IMR-90 (cell line): ENCODE measurements at regions not wholly inside any gene's neighbourhood (a gene's known extent, or its start where the extent isn't known, plus 50 kb on each side); places are given as distances from the start of the nearest gene placed in this dataset.

Experiments used
- ATAC-seq: fragments of 200-7000 bp; cut with Tn5 transposase; 2 replicates; pipeline ENCODE4 v1.9.1; 2020; ENCODE audit warnings: low read depth, mild to moderate bottlenecking, moderate library complexity
- BruUV-seq: library from RNA; stranded (reverse); fragments of 400-500 nt; replicated peaks from 2 replicates; lab custom pipeline; 2021; lab: Mats Ljungman, UMichigan
- CTCF ChIA-PET: fragments of 300-600 bp; formaldehyde crosslinking; extraction: SDS; loops from one replicate; lab custom pipeline; 2021; ENCODE audit warnings: antibody characterized with exemption; lab: Yijun Ruan, JAX
- POLR2A ChIA-PET: fragments of 300-600 bp; sonication (Branson Sonifier 250); formaldehyde crosslinking; loops from one replicate; lab custom pipeline; 2022; ENCODE audit warnings: antibody characterized with exemption; ENCODE audit not compliant: unreplicated experiment; lab: Charles Lee
- DNase-seq: peaks from one replicate; pipeline ENCODE4 v3.0.0; 2013
- H2AFZ ChIP-seq: replicated peaks from 2 replicates; pipeline ENCODE3; 2013; ENCODE audit warnings: low read length, mild to moderate bottlenecking; ENCODE audit not compliant: poor library complexity
- H2AK5ac ChIP-seq: 2 replicates; pipeline ENCODE4 v1.6.1; 2013; ENCODE audit warnings: low read depth, low read length, inconsistent platforms
- H2AK9ac ChIP-seq: replicated peaks from 2 replicates; pipeline ENCODE3; 2013; ENCODE audit warnings: mild to moderate bottlenecking, low read depth, low read length, moderate library complexity; ENCODE audit not compliant: poor library complexity
- H2BK120ac ChIP-seq: 2 replicates; pipeline ENCODE4 v1.6.1; 2013; ENCODE audit warnings: low read depth, low read length, inconsistent platforms
- H2BK15ac ChIP-seq: 3 replicates; pipeline ENCODE4 v1.6.1; 2013; ENCODE audit warnings: low read depth, low read length, inconsistent platforms
- H2BK20ac ChIP-seq: 2 replicates; pipeline ENCODE4 v1.6.1; 2013; ENCODE audit warnings: low read depth, mild to moderate bottlenecking, inconsistent platforms, low read length, moderate library complexity
- H2BK5ac ChIP-seq: 2 replicates; pipeline ENCODE4 v1.6.1; 2013; ENCODE audit warnings: mild to moderate bottlenecking, low read depth, low read length, inconsistent platforms; ENCODE audit not compliant: poor library complexity, severe bottlenecking
- H3K14ac ChIP-seq: replicated peaks from 2 replicates; pipeline ENCODE4 v1.6.1; 2013; ENCODE audit warnings: low read depth, low read length, inconsistent platforms
- H3K18ac ChIP-seq: 2 replicates; pipeline ENCODE4 v1.6.1; 2013; ENCODE audit warnings: low read depth, low read length, control low read depth
- H3K23ac ChIP-seq: 2 replicates; pipeline ENCODE4 v1.6.1; 2013; ENCODE audit warnings: low read depth, low read length, inconsistent platforms
- H3K27ac ChIP-seq: 2 replicates; pipeline ENCODE4 v1.5.1; 2013; ENCODE audit warnings: mild to moderate bottlenecking, control low read depth, low read length; ENCODE audit not compliant: insufficient read depth
- H3K27me3 ChIP-seq: 2 replicates; pipeline ENCODE4 v1.6.1; 2013; ENCODE audit warnings: low read length; ENCODE audit not compliant: control insufficient read depth, insufficient read depth
- H3K36me3 ChIP-seq: 2 replicates; pipeline ENCODE4 v1.6.1; 2013; ENCODE audit warnings: low read length, mixed read lengths; ENCODE audit not compliant: control insufficient read depth, insufficient read depth
- H3K4ac ChIP-seq: 2 replicates; pipeline ENCODE4 v1.6.1; 2013; ENCODE audit warnings: low read depth, low read length, inconsistent platforms
- H3K4me1 ChIP-seq: 2 replicates; pipeline ENCODE4 v1.6.1; 2013; ENCODE audit warnings: low read length, mixed read lengths; ENCODE audit not compliant: control insufficient read depth, insufficient read depth
- H3K4me2 ChIP-seq: 2 replicates; pipeline ENCODE4 v1.6.1; 2013; ENCODE audit warnings: low read depth, mild to moderate bottlenecking, control low read depth, low read length, moderate library complexity
- H3K4me3 ChIP-seq: 2 replicates; pipeline ENCODE4 v1.5.1; 2013; ENCODE audit warnings: low read depth, mild to moderate bottlenecking, control low read depth, low read length, moderate library complexity; ENCODE audit not compliant: insufficient read depth
- H3K56ac ChIP-seq: 2 replicates; pipeline ENCODE4 v1.6.1; 2013; ENCODE audit warnings: low read length, inconsistent platforms; ENCODE audit not compliant: insufficient read depth; ENCODE audit errors: extremely low read depth
- H3K79me1 ChIP-seq, 2 experiments: 2 replicates each; pipeline ENCODE4 v1.6.1; 2013; ENCODE audit warnings: low read length in 2 of 2, inconsistent platforms in 1 of 2, low read depth in 1 of 2
- H3K9ac ChIP-seq: 2 replicates; pipeline ENCODE4 v1.6.1; 2013; ENCODE audit warnings: low read depth, low read length, control low read depth
- H3K9me1 ChIP-seq: 2 replicates; pipeline ENCODE4 v1.6.1; 2013; ENCODE audit warnings: low read length, inconsistent platforms; ENCODE audit not compliant: insufficient read depth
- H3K9me3 ChIP-seq: 2 replicates; pipeline ENCODE4 v1.6.1; 2013; ENCODE audit warnings: low read length; ENCODE audit not compliant: control insufficient read depth, insufficient read depth
- H4K20me1 ChIP-seq: 2 replicates; pipeline ENCODE4 v1.6.1; 2013; ENCODE audit warnings: low read length, inconsistent platforms; ENCODE audit not compliant: insufficient read depth
- H4K5ac ChIP-seq: 2 replicates; pipeline ENCODE4 v1.6.1; 2013; ENCODE audit warnings: mild to moderate bottlenecking, low read depth, low read length, control low read depth
- H4K8ac ChIP-seq, 2 experiments: 2 replicates each; pipeline ENCODE4 v1.6.1; 2013; ENCODE audit warnings: low read depth in 2 of 2, low read length in 2 of 2, control low read depth in 1 of 2, inconsistent platforms in 1 of 2
- H4K91ac ChIP-seq: 2 replicates; pipeline ENCODE4 v1.6.1; 2013; ENCODE audit warnings: low read depth, low read length, inconsistent platforms; ENCODE audit not compliant: insufficient read depth
- BHLHE40 ChIP-seq: fragments of 150-350 bp; IDR thresholded peaks from 2 replicates; pipeline ENCODE4 v1.6.1; 2016; ENCODE audit warnings: mild to moderate bottlenecking, low read depth, low read length
- CTCF ChIP-seq: conservative IDR thresholded peaks from 2 replicates; pipeline ENCODE4 v1.5.1; 2012; ENCODE audit warnings: mild to moderate bottlenecking, low read depth, low read length, improper control_type of control experiment
- ELK1 ChIP-seq: fragments of 150-350 bp; IDR thresholded peaks from 2 replicates; pipeline ENCODE4 v1.6.1; 2016; ENCODE audit warnings: low read depth, mild to moderate bottlenecking, low read length, moderate library complexity, borderline replicate concordance
- FOS ChIP-seq: fragments of 150-350 bp; IDR thresholded peaks from 2 replicates; pipeline ENCODE4 v1.6.1; 2016; ENCODE audit warnings: low read depth, low read length
- MAZ ChIP-seq: IDR thresholded peaks from 2 replicates; pipeline ENCODE4 v1.6.1; 2012; ENCODE audit warnings: low read depth, mild to moderate bottlenecking, low read length, improper control_type of control experiment, moderate library complexity, borderline replicate concordance
- MXI1 ChIP-seq: IDR thresholded peaks from 2 replicates; pipeline ENCODE4 v1.6.1; 2012; ENCODE audit warnings: low read depth, mild to moderate bottlenecking, low read length, moderate library complexity, borderline replicate concordance
- POLR2A ChIP-seq: IDR thresholded peaks from 2 replicates; pipeline ENCODE4 v1.6.1; 2012; ENCODE audit warnings: mild to moderate bottlenecking, low read depth, low read length
- RAD21 ChIP-seq: IDR thresholded peaks from 2 replicates; pipeline ENCODE4 v1.6.1; 2012; ENCODE audit warnings: low read length, improper control_type of control experiment
- RCOR1 ChIP-seq: IDR thresholded peaks from 2 replicates; pipeline ENCODE4 v1.6.1; 2012; ENCODE audit warnings: mild to moderate bottlenecking, low read length, improper control_type of control experiment; ENCODE audit not compliant: insufficient replicate concordance
- RFX5 ChIP-seq: IDR thresholded peaks from 2 replicates; pipeline ENCODE4 v1.8.0; 2012; ENCODE audit warnings: low read depth, mild to moderate bottlenecking, low read length, moderate library complexity
- SMC3 ChIP-seq: fragments of 150-350 bp; IDR thresholded peaks from 2 replicates; pipeline ENCODE4 v1.6.1; 2016; ENCODE audit warnings: low read depth, mild to moderate bottlenecking, antibody characterized with exemption, low read length, moderate library complexity
- WGBS, 2 experiments: methylation state at CpG; one replicate each; pipeline versions ENCODE4 v1.1.5 to v1.1.7; 2013; ENCODE audit warnings: missing lambda C conversion rate in 2 of 2; ENCODE audit not compliant: insufficient read length in 1 of 2; ENCODE audit errors: extremely low coverage in 2 of 2; 5-methylcytosine and 5-hydroxymethylcytosine counted together
- dilution Hi-C: fragments of 300-500 bp; cut with HindIII; formaldehyde crosslinking; loops from one replicate; pipeline ENCODE4 v1.14.3; 2018; ENCODE audit warnings: low sequenced_read_pairs; ENCODE audit not compliant: unreplicated experiment
- in situ Hi-C: fragments of 300-500 bp; cut with MboI; formaldehyde crosslinking; loops from 3 replicates; pipeline ENCODE4 v1.14.3; 2019; ENCODE audit warnings: low sequenced_read_pairs, inconsistent platforms, mixed read lengths
- intact Hi-C: fragments of 100-400 bp; cut with micrococcal nuclease; formaldehyde crosslinking; loops from 2 replicates; pipeline ENCODE4 v1.10.0; 2022

- no peak overlapping the region for H2AFZ ChIP-seq
- H3K56ac ChIP-seq, result no peak overlapping the region
- H4K91ac ChIP-seq, result no peak overlapping the region
- H3K18ac ChIP-seq, result no peak overlapping the region
- no peak overlapping the region for H2BK120ac ChIP-seq
- TF ChIP-seq RFX5 (no peak), FOS (no peak), RAD21 (no peak), ELK1 (no peak), POLR2A (no peak), MXI1 (no peak), BHLHE40 (no peak), SMC3 (no peak), MAZ (no peak), RCOR1 (no peak), CTCF (no peak)
- H4K5ac ChIP-seq, result no peak overlapping the region
- no peak for DNase-seq
- no peaks in the 10 kb centered on the region for H3K4me1 ChIP-seq
- H3K27me3 ChIP-seq, result no peaks in the 10 kb centered on the region
- no peaks in the 10 kb centered on the region; the same call in 1 of the 2 replicates for H4K20me1 ChIP-seq
- no peaks in the 10 kb centered on the region for H3K36me3 ChIP-seq
- in situ Hi-C loops, result no loop called here
- peaks cover 10% of the 10 kb centered on the region for H3K9me3 ChIP-seq
- H3K14ac ChIP-seq, result no peak overlapping the region
- no peak overlapping the region for H2BK15ac ChIP-seq
- no peak for ATAC-seq
- dilution Hi-C loops, result no loop called here
- no peaks in the 10 kb centered on the region for H3K79me1 ChIP-seq
- no peak overlapping the region for H2BK20ac ChIP-seq
- no peak overlapping the region for H2AK9ac ChIP-seq
- no peak overlapping the region for H3K4me3 ChIP-seq
- H4K8ac ChIP-seq, result no peak overlapping the region
- CTCF ChIA-PET, result no interaction called here
- WGBS, 2 experiments, result 43% methylated on average over 1 of the region's 10 CpGs; no CpG with 5 or more reads in 1 of the 2 experiments
- H3K27ac ChIP-seq, result no peak overlapping the region
- H3K9ac ChIP-seq, result no peak overlapping the region
- H3K9me1 ChIP-seq, result no peaks in the 10 kb centered on the region
- no peak overlapping the region for H2AK5ac ChIP-seq
- POLR2A ChIA-PET, result no interaction called here
- no peak overlapping the region for H3K23ac ChIP-seq
- H3K4me2 ChIP-seq, result no peak overlapping the region
- intact Hi-C loops, result no loop called here
- no peak overlapping the region for H2BK5ac ChIP-seq
- no peak overlapping the region for H3K4ac ChIP-seq
- BruUV-seq, result no TSS peak
Measured at GRCh38 chr11:70928854-70929598, 323.4 kb downstream of the SHANK2 start.
